K562 (cell line): ENCODE measurements at regions not wholly inside any gene's neighbourhood (a gene's known extent, or its start where the extent isn't known, plus 50 kb on each side); places are given as distances from the start of the nearest gene placed in this dataset.

Source experiments
- ARID1B ChIP-seq: fragments of 450-650 bp; IDR thresholded peaks from 2 replicates; pipeline ENCODE4 v1.6.1; 2016; ENCODE audit warnings: antibody characterized with exemption, mild to moderate bottlenecking, inconsistent platforms
- ATF1 ChIP-seq, 2 experiments: fragments of 450-650 bp in 1 of 2; IDR thresholded peaks; 2 replicates each; pipeline ENCODE4 v1.6.1; 2016; ENCODE audit warnings: missing compliant biosample characterization in 1 of 2, missing genetic modification characterization in 1 of 2
- C11orf30 ChIP-seq: fragments of 450-650 bp; IDR thresholded peaks from 2 replicates; pipeline ENCODE4 v1.6.1; 2016; ENCODE audit warnings: low read depth, mild to moderate bottlenecking
- ELF1 ChIP-seq: fragments of 200-800 bp; sonication (Bioruptor generic); IDR thresholded peaks from 2 replicates; pipeline ENCODE4 v1.6.1; 2016; ENCODE audit warnings: missing genetic modification characterization, missing compliant biosample characterization
- ELK3 ChIP-seq: fragments of 450-650 bp; formaldehyde crosslinking; IDR thresholded peaks from 2 replicates; pipeline ENCODE4 v1.4.0; 2020; ENCODE audit warnings: mild to moderate bottlenecking
- FOXJ2 ChIP-seq: fragments of 200-800 bp; sonication (Bioruptor generic); IDR thresholded peaks from 2 replicates; pipeline ENCODE4 v1.6.1; 2016; ENCODE audit warnings: missing genetic modification characterization, missing compliant biosample characterization
- FOXJ3 ChIP-seq: sonication (generic); formaldehyde crosslinking; IDR thresholded peaks from 2 replicates; pipeline ENCODE4 v1.4.0; 2020; ENCODE audit warnings: mild to moderate bottlenecking, missing genetic modification reagents
- ILF3 ChIP-seq: fragments of 450-650 bp; IDR thresholded peaks from 2 replicates; pipeline ENCODE4 v1.6.1; 2018; ENCODE audit warnings: antibody characterized with exemption, mild to moderate bottlenecking, moderate library complexity, borderline replicate concordance
- KLF1 ChIP-seq: fragments of 450-650 bp; IDR thresholded peaks from 2 replicates; pipeline ENCODE4 v1.6.1; 2016; ENCODE audit warnings: missing genetic modification characterization, missing compliant biosample characterization
- MCM3 ChIP-seq: fragments of 450-650 bp; IDR thresholded peaks from 2 replicates; pipeline ENCODE4 v1.6.1; 2016
- MED1 ChIP-seq: sonication (generic); formaldehyde crosslinking; IDR thresholded peaks from 2 replicates; pipeline ENCODE4 v1.8.1; 2023; ENCODE audit warnings: missing genetic modification reagents, borderline replicate concordance
- REST ChIP-seq, 2 experiments: fragments of 450-650 bp; formaldehyde crosslinking in 1 of 2; IDR thresholded peaks; 2 replicates each; pipeline versions ENCODE4 v1.4.0 to v1.6.1; 2014 to 2020; ENCODE audit warnings: mild to moderate bottlenecking in 2 of 2, borderline replicate concordance in 1 of 2, low read depth in 1 of 2
- SETDB1 ChIP-seq: IDR thresholded peaks from one replicate; pipeline ENCODE4 v1.6.1; 2012; ENCODE audit warnings: low read length, control low read depth, inconsistent platforms
- TAL1 ChIP-seq: fragments of 450-650 bp; IDR thresholded peaks from 2 replicates; pipeline ENCODE4 v1.6.1; 2016; ENCODE audit warnings: mild to moderate bottlenecking
- ZC3H8 ChIP-seq: fragments of 450-650 bp; IDR thresholded peaks from 2 replicates; pipeline ENCODE4 v1.6.1; 2017
- ZNF24 ChIP-seq: fragments of 450-650 bp; IDR thresholded peaks from 2 replicates; pipeline ENCODE4 v1.6.1; 2016
- ZNF280A ChIP-seq: fragments of 450-650 bp; IDR thresholded peaks from 2 replicates; pipeline ENCODE4 v1.6.1; 2018; ENCODE audit warnings: mild to moderate bottlenecking, low read depth; ENCODE audit not compliant: partially characterized antibody
- ZNF3 ChIP-seq: fragments of 250-450 bp; sonication (Bioruptor Pico); IDR thresholded peaks from 2 replicates; pipeline ENCODE4 v1.5.0; 2021; ENCODE audit warnings: mild to moderate bottlenecking, moderate library complexity
- ZNF431 ChIP-seq: sonication (generic); formaldehyde crosslinking; IDR thresholded peaks from 2 replicates; pipeline ENCODE4 v1.8.0; 2022; ENCODE audit warnings: mild to moderate bottlenecking, missing genetic modification reagents
- ZNF507 ChIP-seq: conservative IDR thresholded peaks from 2 replicates; pipeline ENCODE4 v1.6.1; 2017; ENCODE audit warnings: missing genetic modification characterization, missing compliant biosample characterization

- no peak for TF ChIP-seq REST (IDR thresholded peaks at IDR 0.05; ENCODE audit: borderline replicate concordance)
- TF ChIP-seq REST (CRISPR knock-in tag; IDR thresholded peaks at IDR 0.05; ENCODE audit: low read depth): no peak
- no peak for TF ChIP-seq ATF1 (CRISPR knock-in tag; IDR thresholded peaks at IDR 0.05)
- TF ChIP-seq ATF1 (tag; IDR thresholded peaks at IDR 0.05): no peak
- TF ChIP-seq ZC3H8: no peak
- no peak for TF ChIP-seq TAL1
- TF ChIP-seq ZNF431: no peak
- no peak for TF ChIP-seq FOXJ2 (tag)
- TF ChIP-seq ARID1B: no peak
- TF ChIP-seq MED1 (CRISPR knock-in tag): no peak
- no peak for TF ChIP-seq KLF1 (tag)
- no peak for TF ChIP-seq ZNF3 (CRISPR knock-in tag)
- no peak for TF ChIP-seq ZNF507
- no peak for TF ChIP-seq ILF3
- TF ChIP-seq ZNF24: no peak
- no peak for TF ChIP-seq SETDB1
- TF ChIP-seq ZNF280A: no peak
- no peak for TF ChIP-seq ELF1 (tag)
- TF ChIP-seq ELK3 (CRISPR knock-in tag): 0 out of 2 replicates have a peak, but pooled peaks have one; percentile 54
- TF ChIP-seq MCM3: no peak
- no peak for TF ChIP-seq FOXJ3 (CRISPR knock-in tag)
- no peak for TF ChIP-seq C11orf30
Measured at GRCh38 chr3:32056559-32057290, 49.7 kb upstream of the GPD1L start (continued).
